ENCODE measurements at regions not wholly inside any gene's neighbourhood (a gene's known extent, or its start where the extent isn't known, plus 50 kb on each side); places are given as distances from the start of the nearest gene placed in this dataset.

DNA sequence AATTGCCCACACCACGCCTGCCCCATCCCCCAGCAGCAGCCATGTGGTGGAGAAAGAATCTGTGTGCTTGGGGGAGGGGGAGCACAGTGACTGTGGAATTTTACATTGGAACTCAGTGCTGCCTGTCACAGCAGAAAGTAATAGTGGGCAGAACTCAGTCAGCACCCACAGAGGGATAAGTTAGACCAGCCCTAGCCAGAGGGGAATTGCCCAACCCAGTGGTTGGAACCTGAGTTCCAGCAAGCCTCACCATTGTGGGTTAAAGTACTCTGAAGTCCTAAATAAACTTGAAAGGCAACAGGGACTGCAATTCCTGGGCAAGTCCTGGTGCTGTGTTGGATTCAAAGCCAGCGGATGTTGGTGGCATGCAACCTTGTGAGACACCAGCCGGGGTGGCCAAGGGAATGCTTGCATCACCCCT lies 88.8 kb downstream of the MRPL39 start:
- Histone ChIP-seq H3K27me3 (ENCODE audit: insufficient read depth, low read depth, low read length) (no peaks in the 10 kb centered on the region), H3K27ac (ENCODE audit: low read length) (no peak overlapping the region), H3K9me3 (ENCODE audit: low read length) (no peaks in the 10 kb centered on the region), H3K79me2 (replicated peaks; ENCODE audit: insufficient read depth, low read length) (no peaks in the 10 kb centered on the region), H3K4me2 (ENCODE audit: low read length) (no peak overlapping the region), H3K9ac (ENCODE audit: low read length) (no peak overlapping the region), H3K4me3 (ENCODE audit: low read length) (no peak overlapping the region), H4K20me1 (ENCODE audit: insufficient read depth) (no peaks in the 10 kb centered on the region), H3K36me3 (ENCODE audit: insufficient read depth, low read length) (no peaks in the 10 kb centered on the region), H2AFZ (ENCODE audit: low read depth, low read length) (no peak overlapping the region), H3K9me2 (ENCODE audit: insufficient read depth, low read length) (no peaks in the 10 kb centered on the region), H3F3A (ENCODE audit: insufficient read depth, low read length, poor library complexity, severe bottlenecking) (no peaks in the 10 kb centered on the region)
- TF ChIP-seq RAD21 (conservative IDR thresholded peaks at IDR 0.05) (no peak), MXI1 (conservative IDR thresholded peaks at IDR 0.05; ENCODE audit: poor library complexity, severe bottlenecking) (no peak), EZH2 (IDR thresholded peaks at IDR 0.05; ENCODE audit: borderline replicate concordance, insufficient read depth, low read length, poor library complexity, severe bottlenecking) (no peak), TAF1 (IDR thresholded peaks at IDR 0.05; ENCODE audit: low read depth) (no peak), POLR2AphosphoS5 (IDR thresholded peaks at IDR 0.05) (no peak), SMC3 (conservative IDR thresholded peaks at IDR 0.05; ENCODE audit: poor library complexity) (no peak), EP300 (conservative IDR thresholded peaks at IDR 0.05; ENCODE audit: poor library complexity, severe bottlenecking) (no peak), CTCF (IDR thresholded peaks at IDR 0.05; ENCODE audit: poor library complexity, severe bottlenecking) (no peak)
- TF ChIP-seq, protein P1, sequence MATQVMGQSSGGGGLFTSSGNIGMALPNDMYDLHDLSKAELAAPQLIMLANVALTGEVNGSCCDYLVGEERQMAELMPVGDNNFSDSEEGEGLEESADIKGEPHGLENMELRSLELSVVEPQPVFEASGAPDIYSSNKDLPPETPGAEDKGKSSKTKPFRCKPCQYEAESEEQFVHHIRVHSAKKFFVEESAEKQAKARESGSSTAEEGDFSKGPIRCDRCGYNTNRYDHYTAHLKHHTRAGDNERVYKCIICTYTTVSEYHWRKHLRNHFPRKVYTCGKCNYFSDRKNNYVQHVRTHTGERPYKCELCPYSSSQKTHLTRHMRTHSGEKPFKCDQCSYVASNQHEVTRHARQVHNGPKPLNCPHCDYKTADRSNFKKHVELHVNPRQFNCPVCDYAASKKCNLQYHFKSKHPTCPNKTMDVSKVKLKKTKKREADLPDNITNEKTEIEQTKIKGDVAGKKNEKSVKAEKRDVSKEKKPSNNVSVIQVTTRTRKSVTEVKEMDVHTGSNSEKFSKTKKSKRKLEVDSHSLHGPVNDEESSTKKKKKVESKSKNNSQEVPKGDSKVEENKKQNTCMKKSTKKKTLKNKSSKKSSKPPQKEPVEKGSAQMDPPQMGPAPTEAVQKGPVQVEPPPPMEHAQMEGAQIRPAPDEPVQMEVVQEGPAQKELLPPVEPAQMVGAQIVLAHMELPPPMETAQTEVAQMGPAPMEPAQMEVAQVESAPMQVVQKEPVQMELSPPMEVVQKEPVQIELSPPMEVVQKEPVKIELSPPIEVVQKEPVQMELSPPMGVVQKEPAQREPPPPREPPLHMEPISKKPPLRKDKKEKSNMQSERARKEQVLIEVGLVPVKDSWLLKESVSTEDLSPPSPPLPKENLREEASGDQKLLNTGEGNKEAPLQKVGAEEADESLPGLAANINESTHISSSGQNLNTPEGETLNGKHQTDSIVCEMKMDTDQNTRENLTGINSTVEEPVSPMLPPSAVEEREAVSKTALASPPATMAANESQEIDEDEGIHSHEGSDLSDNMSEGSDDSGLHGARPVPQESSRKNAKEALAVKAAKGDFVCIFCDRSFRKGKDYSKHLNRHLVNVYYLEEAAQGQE (IDR thresholded peaks at IDR 0.05; ENCODE audit: borderline replicate concordance): no peak

GRCh38 chr21:25515484-25516405 lies 91.5 kb downstream of the MRPL39 start:
- H4K20me1 ChIP-seq (ENCODE audit: insufficient read depth): no peaks in the 10 kb centered on the region
- H3K4me3 ChIP-seq (ENCODE audit: low read length): no peak overlapping the region
- no peaks in the 10 kb centered on the region for H3K27me3 ChIP-seq (ENCODE audit: insufficient read depth, low read depth, low read length)
- H3F3A ChIP-seq (ENCODE audit: insufficient read depth, low read length, poor library complexity, severe bottlenecking): no peaks in the 10 kb centered on the region
- no peak overlapping the region for H2AFZ ChIP-seq (ENCODE audit: low read depth, low read length)
- no peaks in the 10 kb centered on the region for H3K36me3 ChIP-seq (ENCODE audit: insufficient read depth, low read length)
- no peak overlapping the region for H3K27ac ChIP-seq (ENCODE audit: low read length)
- TF ChIP-seq SMC3 (conservative IDR thresholded peaks at IDR 0.05; ENCODE audit: poor library complexity) (no peak), RAD21 (conservative IDR thresholded peaks at IDR 0.05) (no peak), EZH2 (IDR thresholded peaks at IDR 0.05; ENCODE audit: borderline replicate concordance, insufficient read depth, low read length, poor library complexity, severe bottlenecking) (no peak), MXI1 (conservative IDR thresholded peaks at IDR 0.05; ENCODE audit: poor library complexity, severe bottlenecking) (no peak)
- TF ChIP-seq, protein P1 (IDR thresholded peaks at IDR 0.05; ENCODE audit: borderline replicate concordance): no peak
- H3K9me3 ChIP-seq (ENCODE audit: low read length): no peaks in the 10 kb centered on the region
- H3K9me2 ChIP-seq (ENCODE audit: insufficient read depth, low read length): no peaks in the 10 kb centered on the region
- H3K79me2 ChIP-seq (replicated peaks; ENCODE audit: insufficient read depth, low read length): no peaks in the 10 kb centered on the region
- H3K4me2 ChIP-seq (ENCODE audit: low read length): no peak overlapping the region
- H3K9ac ChIP-seq (ENCODE audit: low read length): no peak overlapping the region

Data from neural cell (in vitro differentiated cells).